Kidney tubule cell (primary cell): ENCODE measurements at regions not wholly inside any gene's neighbourhood (a gene's known extent, or its start where the extent isn't known, plus 50 kb on each side); places are given as distances from the start of the nearest gene placed in this dataset.
A peak's percentile ranks its signal among the peaks of the same experiment; 100 is the strongest.
"Not testable (repeated sequence)": the region's sequence is repeated elsewhere in the genome, so short reads cannot be mapped to it uniquely, and the experiment has no call there.

Experiments
- DNase-seq: peaks from one replicate; pipeline ENCODE4 v3.0.0-alpha.2; 2018; ENCODE audit warnings: low spot score

GRCh38 chr1:199626228-199626627 lies 401.3 kb upstream of the NR5A2 start:
- DNase-seq: not testable (repeated sequence)

DNA sequence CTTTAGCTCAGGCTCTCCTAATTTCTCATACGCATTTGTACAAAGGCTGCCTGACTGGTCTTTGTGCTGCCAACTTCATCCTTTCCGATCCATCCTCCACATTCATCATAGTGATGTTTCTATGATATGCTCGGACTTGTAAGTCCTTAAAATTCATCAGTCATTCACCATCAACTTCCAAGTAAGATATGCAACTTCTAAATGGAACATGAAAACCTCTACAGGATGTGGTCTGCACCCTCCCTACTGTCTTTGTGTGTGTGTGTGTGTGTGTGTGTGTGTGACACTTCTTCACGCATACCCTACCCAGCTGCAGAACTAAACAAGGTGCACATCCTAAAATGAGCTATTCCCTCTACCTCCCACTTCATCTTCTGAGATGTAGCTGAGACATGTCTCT lies 397.9 kb upstream of the NR5A2 start:
- no peak for DNase-seq

GRCh38 chr1:199639453-199639852 lies 388.1 kb upstream of the NR5A2 start:
- DNase-seq: no peak

DNA sequence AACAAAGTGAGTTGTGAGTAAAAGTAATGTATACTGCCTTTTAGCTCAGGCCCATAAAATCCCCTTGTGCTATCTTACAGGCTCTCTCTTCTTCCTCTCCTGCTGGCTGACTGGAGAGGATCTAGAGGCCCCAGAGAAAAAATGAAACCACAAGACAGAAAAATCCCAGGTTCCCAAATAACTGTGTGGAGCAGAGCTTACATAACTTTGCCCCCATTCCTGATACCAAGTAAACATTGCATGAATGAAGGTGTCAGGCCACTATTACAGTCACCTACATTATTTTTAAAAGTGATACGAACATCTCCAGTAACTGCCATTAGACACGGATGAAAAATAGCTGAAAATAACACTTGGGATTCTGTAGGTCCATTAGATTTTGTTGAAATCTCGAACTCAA lies 386.0 kb upstream of the NR5A2 start:
- DNase-seq: no peak

GRCh38 chr1:199644912-199645311 lies 382.6 kb upstream of the NR5A2 start:
- DNase-seq: no peak

- peak; percentile 52 for DNase-seq
Observed at GRCh38 chr1:199646761-199647160, 380.7 kb upstream of the NR5A2 start.

- DNase-seq: no peak
Observed at GRCh38 chr1:199657449-199657848, 370.1 kb upstream of the NR5A2 start.

GRCh38 chr1:199660071-199660470 lies 367.4 kb upstream of the NR5A2 start:
- DNase-seq: no peak

DNA sequence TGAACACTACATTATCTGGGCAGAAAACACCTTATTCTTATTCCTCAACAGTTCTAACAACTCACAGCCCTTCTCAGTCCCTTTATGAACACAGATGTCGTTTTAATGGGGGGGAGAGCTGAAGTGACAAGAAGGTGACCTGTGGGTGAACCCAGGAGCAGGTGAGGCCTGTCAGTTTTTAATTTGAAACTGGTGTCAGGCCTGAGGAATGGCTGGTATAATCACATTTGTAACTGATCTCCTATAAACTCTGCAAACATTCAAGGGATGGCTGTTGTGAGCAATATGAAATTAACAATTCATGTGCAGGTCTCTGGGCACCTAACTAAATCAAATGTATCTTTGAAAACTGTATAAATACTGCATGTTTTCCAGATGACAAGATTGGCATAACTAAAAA lies 362.1 kb upstream of the NR5A2 start:
- no peak for DNase-seq

DNA sequence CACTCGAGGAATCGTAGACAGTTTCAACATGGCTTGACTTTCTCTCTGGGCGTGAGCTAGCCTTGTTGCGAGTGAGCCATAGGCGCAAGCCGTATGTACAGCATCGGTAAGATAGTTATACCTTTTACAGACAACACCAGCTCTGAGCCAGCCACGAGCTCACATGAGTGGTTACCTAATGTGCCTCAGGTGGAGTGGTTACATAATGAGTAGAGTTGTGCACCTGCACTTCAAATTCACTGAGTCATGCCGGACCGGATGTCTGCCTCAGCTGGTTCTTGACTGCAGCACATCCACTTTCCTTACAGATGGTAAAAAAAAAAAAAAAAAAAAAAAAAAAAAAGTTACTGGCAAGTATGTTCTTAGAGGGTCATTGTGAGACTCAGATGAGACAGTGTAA lies 360.4 kb upstream of the NR5A2 start:
- DNase-seq: peak; percentile 60

- DNase-seq: peak; percentile 70
Observed at GRCh38 chr1:199669916-199670315, 357.6 kb upstream of the NR5A2 start.

GRCh38 chr1:199671684-199672083 lies 355.8 kb upstream of the NR5A2 start:
- no peak for DNase-seq

DNA sequence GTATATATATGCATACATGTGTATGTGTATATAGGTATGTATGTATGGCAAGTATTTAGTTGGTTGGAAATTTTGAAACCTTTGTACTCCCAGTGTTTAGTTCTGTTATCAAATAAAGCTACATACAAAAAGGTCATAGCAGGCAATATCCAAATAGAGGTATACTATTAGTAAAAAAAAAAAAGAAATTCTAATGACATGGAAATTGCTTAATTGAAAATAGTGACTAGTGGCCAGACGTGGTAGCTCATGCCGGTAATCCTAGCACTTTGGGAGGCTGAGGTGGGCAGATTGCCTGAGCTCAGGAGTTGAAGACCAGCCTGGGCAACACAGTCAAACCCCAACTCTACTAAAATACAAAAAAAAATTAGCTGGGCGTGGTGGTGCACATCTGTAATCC lies 351.6 kb upstream of the NR5A2 start:
- no peak for DNase-seq

DNA sequence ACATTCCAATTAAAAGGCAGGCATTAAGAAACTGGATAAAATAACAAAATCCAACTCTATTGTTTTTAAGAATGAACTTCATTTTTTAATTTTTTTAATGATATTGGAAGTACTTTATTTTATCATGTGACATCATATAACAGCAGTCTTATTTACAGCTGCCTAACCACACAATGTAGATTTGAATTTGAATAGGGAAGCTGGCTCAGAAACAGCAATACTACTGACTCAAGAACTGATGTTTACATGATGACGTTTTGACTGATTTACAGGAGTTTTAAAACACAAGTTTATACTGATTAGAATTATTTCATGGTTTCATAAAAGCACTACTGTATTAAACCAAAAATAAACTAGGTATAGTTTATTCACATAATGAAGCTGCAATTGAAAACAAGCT lies 348.7 kb upstream of the NR5A2 start:
- no peak for DNase-seq

DNA sequence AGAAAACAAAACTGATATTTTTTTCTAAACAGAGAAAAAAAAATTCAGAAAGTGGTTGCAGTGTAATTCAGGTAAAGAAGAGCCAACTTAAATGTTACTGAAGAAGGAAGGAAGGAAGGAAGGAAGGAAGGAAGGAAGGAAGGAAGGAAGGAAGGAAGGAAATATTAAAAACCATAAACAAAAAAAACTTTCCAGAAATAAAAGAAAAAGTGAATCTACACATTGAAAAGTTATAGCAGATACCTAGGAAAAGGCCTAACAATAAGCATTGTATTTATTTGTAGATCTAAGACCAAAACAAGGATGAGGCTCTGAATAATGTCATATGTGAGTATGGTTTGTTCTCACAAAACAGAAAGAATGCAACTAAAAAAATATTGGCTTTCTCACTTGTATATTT lies 345.4 kb upstream of the NR5A2 start:
- no peak for DNase-seq

GRCh38 chr1:199684686-199685273 lies 342.7 kb upstream of the NR5A2 start:
- peak; percentile 70 for DNase-seq

DNA sequence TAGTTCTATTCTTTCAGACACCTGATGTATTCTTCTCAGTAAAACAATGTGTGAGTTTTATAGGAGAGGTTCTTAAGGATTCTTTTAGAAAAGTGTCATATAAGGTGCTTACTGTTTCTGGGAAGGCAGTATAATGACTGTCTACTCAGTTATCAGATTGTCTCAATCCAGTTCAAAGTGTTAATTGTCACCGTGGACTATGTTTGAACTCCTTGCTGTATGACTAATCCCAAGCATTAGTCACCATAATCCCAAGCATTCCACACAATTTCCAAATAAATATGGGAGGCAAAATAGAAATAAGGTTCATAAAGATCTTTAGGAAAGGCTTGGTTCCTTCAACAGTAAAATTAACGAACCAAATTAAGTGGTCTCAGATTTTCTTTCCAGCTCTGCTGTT lies 342.1 kb upstream of the NR5A2 start:
- peak; percentile 56 for DNase-seq

GRCh38 chr1:199687321-199687720 lies 340.2 kb upstream of the NR5A2 start:
- DNase-seq: peak; percentile 22

DNA sequence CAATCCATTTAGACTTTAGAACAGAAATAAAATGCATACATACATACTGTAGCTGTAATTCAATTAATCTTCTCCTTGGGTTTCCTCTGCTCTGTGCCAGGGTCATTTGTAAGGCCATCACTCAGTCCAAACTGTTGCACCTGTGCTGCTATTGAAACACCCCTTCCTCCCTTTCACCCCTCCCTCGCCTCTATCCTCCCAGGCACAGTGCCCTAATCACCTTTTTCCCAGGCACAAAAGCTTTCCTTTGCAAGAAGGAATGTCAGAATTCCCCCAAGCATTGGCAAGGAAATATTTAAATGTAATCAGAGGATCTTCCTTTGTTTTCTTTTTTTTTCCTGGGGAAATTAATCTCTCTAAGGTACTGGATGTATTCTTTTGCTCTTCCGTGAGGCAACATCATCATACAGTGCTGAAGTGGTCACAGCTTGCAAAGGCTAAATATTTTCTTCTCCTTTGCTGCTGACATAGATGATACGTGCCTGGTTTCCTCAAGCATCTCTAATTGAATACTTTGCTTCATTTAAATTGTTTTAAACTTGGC lies 339.3 kb upstream of the NR5A2 start:
- no peak for DNase-seq

GRCh38 chr1:199688774-199689173 lies 338.7 kb upstream of the NR5A2 start:
- no peak for DNase-seq

DNA sequence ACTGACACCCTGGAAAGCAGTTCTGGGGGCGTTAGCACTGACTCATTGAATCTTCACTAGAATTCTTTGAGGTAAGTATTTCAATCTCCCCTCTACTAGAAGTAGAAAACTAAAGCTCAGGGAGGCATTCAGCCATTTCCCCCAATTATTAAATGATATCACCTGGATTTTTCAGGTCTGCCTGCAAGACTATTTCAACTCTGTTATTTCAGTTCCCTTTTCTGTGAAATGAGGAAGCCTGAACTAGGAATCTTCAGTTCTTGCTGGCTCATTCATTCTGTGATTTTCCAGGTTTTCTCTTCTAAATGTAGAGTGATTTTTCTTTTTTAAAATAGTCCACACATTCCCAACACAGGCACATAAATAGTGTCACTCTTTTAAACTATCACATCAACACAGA lies 337.0 kb upstream of the NR5A2 start:
- DNase-seq: no peak

- peak; percentile 89 for DNase-seq
Observed at GRCh38 chr1:199691540-199691939, 336.0 kb upstream of the NR5A2 start.

- no peak for DNase-seq
Observed at GRCh38 chr1:199693724-199694123, 333.8 kb upstream of the NR5A2 start.

DNA sequence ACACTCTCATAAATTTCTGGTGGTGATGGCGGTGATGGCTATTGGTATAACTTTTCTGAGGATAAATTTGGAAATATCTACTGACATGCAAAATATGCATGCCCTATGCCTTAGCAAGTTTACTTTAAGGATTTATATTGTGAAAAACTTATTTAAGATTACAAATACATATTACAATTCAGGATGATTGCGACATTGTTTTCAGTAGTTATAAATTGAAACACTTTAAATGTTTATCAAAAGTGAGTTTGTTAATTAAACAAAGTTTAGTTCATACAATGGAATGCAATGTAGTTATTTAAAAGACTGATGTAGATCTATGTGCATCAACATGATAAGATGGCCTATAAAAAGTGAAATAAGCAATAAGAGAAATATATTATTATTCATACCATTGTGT lies 331.3 kb upstream of the NR5A2 start:
- no peak for DNase-seq

- no peak for DNase-seq
Observed at GRCh38 chr1:199698222-199698621, 329.3 kb upstream of the NR5A2 start.
